Upper lobe of left lung (tissue), 6 donors: ENCODE measurements at regions not wholly inside any gene's neighbourhood (a gene's known extent, or its start where the extent isn't known, plus 50 kb on each side); places are given as distances from the start of the nearest gene placed in this dataset.
A peak's percentile ranks its signal among the peaks of the same experiment; 100 is the strongest.
"Not testable (repeated sequence)": the region's sequence is repeated elsewhere in the genome, so short reads cannot be mapped to it uniquely, and the experiment has no call there.

ENCODE experiments used
- ATAC-seq, 2 donors: fragments of 200-7000 bp; cut with Tn5 transposase; one replicate each; pipeline ENCODE4 v1.9.1; 2022; ENCODE audit warnings: mild to moderate bottlenecking in 2 of 2, moderate library complexity in 2 of 2; ENCODE audit not compliant: low FRiP score in 2 of 2
- DNase-seq, 2 donors: peaks; one replicate each; pipeline ENCODE4 v3.0.0-alpha.2; 2019 to 2020
- H3K27ac ChIP-seq, 4 donors: fragments of 200-600 bp; sonication (generic); one replicate each; pipeline ENCODE4 v1.5.1; 2016 to 2019
- H3K27me3 ChIP-seq, 4 donors: fragments of 200-600 bp; sonication (generic); one replicate each; pipeline ENCODE4 v1.5.1; 2017 to 2019
- H3K36me3 ChIP-seq, 4 donors: fragments of 200-600 bp; sonication (generic); one replicate each; pipeline ENCODE4 v1.5.1; 2016 to 2019
- H3K4me1 ChIP-seq, 4 donors: fragments of 200-600 bp; sonication (generic); one replicate each; pipeline ENCODE4 v1.5.1; 2018 to 2019
- H3K4me3 ChIP-seq, 4 donors: fragments of 200-600 bp; sonication (generic); one replicate each; pipeline ENCODE4 v1.5.1; 2017 to 2019; ENCODE audit warnings: mild to moderate bottlenecking in 2 of 4, moderate library complexity in 1 of 4
- H3K9me3 ChIP-seq, 4 donors: fragments of 200-600 bp; sonication (generic); one replicate each; pipeline ENCODE4 v1.5.1; 2018 to 2019
- EP300 ChIP-seq, 4 donors: sonication (generic); formaldehyde crosslinking; IDR thresholded peaks; one replicate each; pipeline ENCODE4 v1.5.1; 2017; ENCODE audit warnings: antibody characterized with exemption in 4 of 4, control low read depth in 2 of 4
- POLR2A ChIP-seq, 4 donors: fragments of 450-650 bp; IDR thresholded peaks; one replicate each; pipeline ENCODE4 v1.5.1; 2016 to 2017; ENCODE audit warnings: antibody characterized with exemption in 4 of 4, mild to moderate bottlenecking in 2 of 4
- POLR2AphosphoS5 ChIP-seq, 2 donors: sonication (generic); formaldehyde crosslinking; IDR thresholded peaks; one replicate each; pipeline ENCODE4 v1.5.1; 2017; ENCODE audit warnings: antibody characterized with exemption in 2 of 2
- WGBS, 2 donors: methylation state at CpG; one replicate each; pipeline ENCODE4 v1.1.5; 2017 to 2018; 5-methylcytosine and 5-hydroxymethylcytosine counted together
- TF ChIP-seq, protein P1 (sequence below), 6 experiments: fragments of 450-650 bp in 4 of 6; fragments of 200-600 bp in 2 of 6; sonication (generic) in 2 of 6; IDR thresholded peaks; one replicate each; pipeline ENCODE4 v1.5.1; 2016 to 2019; ENCODE audit warnings: antibody characterized with exemption in 6 of 6
- donor health status: DM: no; HTN: no; CAD: no; lungs with moderate emphysema.
- donor health status: DM: no; HTN: yes; CAD: no; lungs with severe emphysema.

DNA sequence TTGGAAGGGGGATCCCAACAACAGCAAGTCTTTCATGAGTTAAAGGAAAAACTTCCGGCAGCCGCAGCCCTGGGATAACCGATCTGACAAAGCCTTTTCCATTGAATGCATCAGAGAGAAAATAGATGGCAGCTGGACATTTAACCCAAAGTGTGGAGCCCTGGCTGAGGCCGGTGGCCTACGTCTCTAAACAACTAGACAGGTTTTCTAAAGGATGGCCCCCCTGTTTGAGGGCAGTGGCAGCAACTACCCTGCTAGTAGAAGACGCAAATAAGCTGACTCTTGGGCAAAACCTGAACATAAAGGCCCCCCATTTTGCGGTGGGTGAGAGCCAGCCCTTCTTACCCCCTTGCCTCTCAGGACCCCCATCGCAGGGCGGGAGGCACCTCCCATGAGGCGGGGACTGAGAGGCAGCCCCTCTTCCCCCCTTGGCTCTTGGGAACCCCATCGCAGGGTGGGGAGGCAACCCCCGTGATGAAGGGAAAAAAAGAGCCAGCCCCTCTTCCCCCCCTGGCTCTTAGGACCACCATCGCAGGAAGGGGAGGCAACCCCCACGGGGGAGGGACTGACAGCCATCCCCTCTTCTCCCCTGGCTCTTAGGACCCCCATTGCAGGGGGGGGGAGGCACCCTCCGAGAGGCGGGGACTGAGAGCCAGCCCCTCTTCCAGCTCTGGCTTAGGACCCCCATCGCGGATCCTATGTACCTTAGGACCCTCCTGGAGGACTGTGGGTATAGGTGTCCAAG, 2422.9 kb upstream of the PCDH20 start:
- Histone ChIP-seq H3K36me3 (no peaks in the 10 kb centered on the region), H3K27ac (no peak overlapping the region), H3K27me3 (no peaks in the 10 kb centered on the region), H3K4me1 (no peaks in the 10 kb centered on the region), H3K9me3 (peaks cover 0 to 49% (median 5%) of the 10 kb centered on the region in 4 donors), H3K4me3 (no peak overlapping the region)
- ATAC-seq: no peak
- WGBS, 2 donors: 92 to 96% methylated on average over 7 to 16 of the region's 18 CpGs
- no peak for DNase-seq
- TF ChIP-seq POLR2A (IDR thresholded peaks at IDR 0.05): no peak
- TF ChIP-seq EP300 (IDR thresholded peaks at IDR 0.05): no peak
- no peak for TF ChIP-seq POLR2AphosphoS5 (IDR thresholded peaks at IDR 0.05)
- TF ChIP-seq, protein P1, sequence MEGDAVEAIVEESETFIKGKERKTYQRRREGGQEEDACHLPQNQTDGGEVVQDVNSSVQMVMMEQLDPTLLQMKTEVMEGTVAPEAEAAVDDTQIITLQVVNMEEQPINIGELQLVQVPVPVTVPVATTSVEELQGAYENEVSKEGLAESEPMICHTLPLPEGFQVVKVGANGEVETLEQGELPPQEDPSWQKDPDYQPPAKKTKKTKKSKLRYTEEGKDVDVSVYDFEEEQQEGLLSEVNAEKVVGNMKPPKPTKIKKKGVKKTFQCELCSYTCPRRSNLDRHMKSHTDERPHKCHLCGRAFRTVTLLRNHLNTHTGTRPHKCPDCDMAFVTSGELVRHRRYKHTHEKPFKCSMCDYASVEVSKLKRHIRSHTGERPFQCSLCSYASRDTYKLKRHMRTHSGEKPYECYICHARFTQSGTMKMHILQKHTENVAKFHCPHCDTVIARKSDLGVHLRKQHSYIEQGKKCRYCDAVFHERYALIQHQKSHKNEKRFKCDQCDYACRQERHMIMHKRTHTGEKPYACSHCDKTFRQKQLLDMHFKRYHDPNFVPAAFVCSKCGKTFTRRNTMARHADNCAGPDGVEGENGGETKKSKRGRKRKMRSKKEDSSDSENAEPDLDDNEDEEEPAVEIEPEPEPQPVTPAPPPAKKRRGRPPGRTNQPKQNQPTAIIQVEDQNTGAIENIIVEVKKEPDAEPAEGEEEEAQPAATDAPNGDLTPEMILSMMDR (IDR thresholded peaks at IDR 0.05): no peak

DNA sequence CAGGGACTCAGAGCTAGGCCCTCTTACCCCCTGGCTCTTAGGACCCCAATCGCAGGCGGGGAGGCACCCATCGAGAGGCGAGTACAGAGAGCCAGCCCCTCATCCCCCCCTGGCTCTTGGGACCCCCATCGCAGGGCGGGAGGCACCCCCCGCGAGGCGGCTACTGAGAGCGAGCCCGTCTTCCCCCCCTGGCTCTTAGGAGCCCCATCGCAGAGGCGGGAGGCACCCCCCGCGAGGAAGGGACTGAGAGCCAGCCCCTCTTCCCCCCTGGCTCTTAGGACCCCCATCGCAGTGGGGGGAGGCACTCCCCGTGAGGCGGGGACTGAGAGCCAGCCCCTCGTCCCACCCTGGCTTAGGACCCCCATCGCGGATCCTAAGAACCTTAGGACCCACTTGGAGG, 2422.1 kb upstream of the PCDH20 start:
- not testable (repeated sequence) for H3K4me3 ChIP-seq, ATAC-seq, H3K27ac ChIP-seq, H3K27me3 ChIP-seq, H3K4me1 ChIP-seq, H3K36me3 ChIP-seq
- 97 to 100% methylated on average over 2 to 18 of the region's 21 CpGs for WGBS, 2 donors
- peak in 1 of 2 donors; percentile 56 for DNase-seq
- H3K9me3 ChIP-seq: peaks cover 0 to 42% (median 5%) of the 10 kb centered on the region in 4 donors

DNA sequence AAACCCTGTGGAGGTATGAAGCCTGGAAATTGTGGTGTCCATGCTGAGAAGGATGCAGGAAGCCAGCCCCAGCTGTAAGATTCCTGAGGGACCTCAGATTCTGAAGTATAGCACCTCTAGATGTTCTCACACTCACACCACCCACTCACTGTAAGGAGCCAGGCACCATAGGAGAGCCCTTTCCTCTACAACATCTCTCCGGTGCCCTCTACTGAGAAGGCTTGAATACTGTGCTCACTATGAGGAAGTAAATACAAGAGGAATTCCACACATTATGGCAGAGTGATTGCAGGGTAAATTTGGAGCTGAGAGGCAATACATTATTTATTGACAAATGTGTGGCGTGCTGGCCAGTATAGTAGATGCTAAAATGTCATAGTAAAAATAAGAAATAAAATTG, 2414.0 kb upstream of the PCDH20 start:
- WGBS, 2 donors: no CpG with 5 or more reads among the region's 2 CpGs
- H3K4me3 ChIP-seq, H3K36me3 ChIP-seq, H3K27ac ChIP-seq, DNase-seq, H3K9me3 ChIP-seq, H3K4me1 ChIP-seq, ATAC-seq, H3K27me3 ChIP-seq: not testable (repeated sequence)

DNA sequence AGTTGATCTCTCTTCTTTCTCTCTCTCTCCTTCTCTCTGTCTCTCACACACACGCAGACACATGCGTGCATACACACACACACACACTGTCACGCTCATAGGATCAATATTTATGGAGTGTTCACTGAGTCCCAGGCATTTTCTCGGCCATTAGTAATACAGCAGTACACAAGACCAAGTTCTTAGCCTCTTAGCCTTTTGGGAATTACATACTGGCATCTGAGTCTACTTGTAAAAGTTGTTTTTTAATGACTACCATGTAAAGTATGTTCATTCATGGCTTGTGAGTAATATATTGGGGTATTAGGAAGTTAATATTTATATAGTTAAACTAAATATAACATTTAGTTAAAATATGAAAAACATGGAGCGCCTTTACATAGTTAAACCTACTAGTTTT, 2406.1 kb upstream of the PCDH20 start:
- not testable (repeated sequence) for H3K9me3 ChIP-seq, H3K27ac ChIP-seq, DNase-seq, H3K4me1 ChIP-seq, H3K36me3 ChIP-seq, ATAC-seq, H3K4me3 ChIP-seq, H3K27me3 ChIP-seq
- WGBS, 2 donors: 69 to 98% methylated on average over 3 to 5 of the region's 5 CpGs

DNA sequence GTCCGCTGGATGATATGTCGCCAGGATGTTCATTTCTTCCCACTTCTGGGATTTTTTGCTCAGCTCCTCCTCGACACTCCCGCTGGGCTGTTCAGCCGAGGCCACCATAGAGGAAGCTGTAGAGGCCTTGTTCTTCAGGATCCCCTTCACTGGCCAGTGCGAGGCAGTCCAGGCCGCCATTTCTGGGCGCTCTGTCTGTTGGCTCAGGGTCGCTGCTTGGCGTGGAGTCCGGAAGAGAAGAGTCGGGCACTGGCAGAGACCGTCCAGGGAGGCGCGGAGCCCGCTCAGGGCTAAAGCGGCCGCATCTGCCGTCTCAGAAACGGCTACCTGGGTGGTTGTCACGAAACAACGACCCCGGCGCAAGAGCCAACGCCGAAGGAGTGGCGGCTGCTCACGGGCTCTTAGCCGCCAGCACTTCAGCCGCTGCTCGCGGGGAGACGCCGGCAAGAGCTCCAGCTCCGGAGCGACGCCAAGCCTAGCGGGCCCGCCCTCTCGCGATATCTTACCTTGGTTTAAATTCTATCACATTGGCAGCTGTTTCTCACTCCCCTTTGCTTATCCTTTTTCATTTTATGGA, 2395.9 kb upstream of the PCDH20 start:
- not testable (repeated sequence) for H3K27me3 ChIP-seq, H3K4me1 ChIP-seq, ATAC-seq, H3K4me3 ChIP-seq, H3K9me3 ChIP-seq, H3K27ac ChIP-seq, H3K36me3 ChIP-seq
- WGBS, 2 donors: 88 to 94% methylated on average over 40 to 41 of the region's 41 CpGs
- peak in 1 of 2 donors; percentile 71 for DNase-seq

DNA sequence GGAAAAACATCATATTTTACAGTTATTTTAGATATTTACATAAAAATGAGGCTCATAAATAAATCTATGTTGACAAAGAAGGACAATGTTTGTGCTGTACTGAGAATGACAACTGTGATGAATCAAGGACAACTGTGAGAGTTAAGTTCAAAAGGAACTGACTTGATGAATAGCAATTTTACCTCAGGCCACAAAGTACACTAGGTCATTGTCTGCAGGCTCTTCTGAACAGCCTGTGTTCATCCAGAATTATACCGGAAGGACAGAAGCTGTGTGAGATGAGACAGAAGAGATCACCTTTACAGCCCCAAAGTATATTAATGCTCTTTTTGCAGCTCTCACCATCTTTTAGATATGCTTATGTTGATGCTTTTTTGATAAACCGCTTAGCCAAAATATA, 2375.5 kb upstream of the PCDH20 start:
- H3K4me3 ChIP-seq, H3K9me3 ChIP-seq, H3K36me3 ChIP-seq, H3K27me3 ChIP-seq, H3K4me1 ChIP-seq, DNase-seq, ATAC-seq, H3K27ac ChIP-seq: not testable (repeated sequence)
- WGBS, 2 donors: 91 to 93% methylated on average over 2 of the region's 2 CpGs

DNA sequence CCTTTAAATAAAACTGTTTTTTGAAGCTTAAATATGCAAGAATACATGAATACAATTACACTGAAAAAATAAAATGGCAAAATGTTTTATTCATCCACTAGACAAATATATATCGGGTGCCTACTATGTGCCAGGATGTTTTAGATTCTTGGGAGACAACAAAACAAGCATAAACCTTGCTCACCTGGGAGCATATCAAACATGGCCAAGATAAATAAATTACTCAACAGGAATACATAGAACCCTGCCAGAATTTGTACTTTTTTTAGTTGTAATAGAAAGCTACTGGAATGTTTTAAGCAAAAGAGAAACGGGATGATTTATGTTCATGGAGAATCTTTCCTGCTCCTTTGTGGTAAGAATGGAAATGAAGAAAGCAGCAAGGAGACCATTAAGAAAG, 2358.5 kb upstream of the PCDH20 start:
- WGBS, 2 donors: 75 to 81% methylated on average over 2 of the region's 2 CpGs
- H3K9me3 ChIP-seq: no peaks in the 10 kb centered on the region
- no peak for ATAC-seq
- H3K4me1 ChIP-seq: no peaks in the 10 kb centered on the region
- H3K4me3 ChIP-seq: no peak overlapping the region
- no peak overlapping the region for H3K27ac ChIP-seq
- H3K27me3 ChIP-seq: no peaks in the 10 kb centered on the region
- H3K36me3 ChIP-seq: no peaks in the 10 kb centered on the region
- DNase-seq: no peak
- TF ChIP-seq POLR2A (IDR thresholded peaks at IDR 0.05) (no peak), EP300 (IDR thresholded peaks at IDR 0.05) (no peak), POLR2AphosphoS5 (IDR thresholded peaks at IDR 0.05) (no peak)
- TF ChIP-seq, protein P1 (IDR thresholded peaks at IDR 0.05): no peak
